A549 (cell line): ENCODE measurements at regions not wholly inside any gene's neighbourhood (a gene's known extent, or its start where the extent isn't known, plus 50 kb on each side); places are given as distances from the start of the nearest gene placed in this dataset.

ENCODE experiments used
- ATAC-seq, 2 experiments: fragments of 200-7000 bp in 1 of 2; fragments of >200 bp in 1 of 2; cut with Nextera tagmentation in 1 of 2; cut with Tn5 transposase in 1 of 2; 3 replicates each; pipeline versions ENCODE4 v1.8.0 to v1.9.1; 2018 to 2020; ENCODE audit warnings: mild to moderate bottlenecking in 1 of 2, moderate library complexity in 1 of 2
- CTCF ChIA-PET: fragments of 300-600 bp; sonication (Branson Sonifier 250); formaldehyde crosslinking; extraction: SDS; loops from one replicate; lab custom pipeline; 2021; ENCODE audit warnings: antibody characterized with exemption, inconsistent platforms; lab: Yijun Ruan, JAX
- POLR2A ChIA-PET: fragments of 350-600 bp; formaldehyde crosslinking; extraction: SDS; loops from one replicate; lab custom pipeline; 2021; ENCODE audit warnings: antibody characterized with exemption, inconsistent platforms; lab: Yijun Ruan, JAX
- DNase-seq, 2 experiments: peaks; one replicate each; pipeline versions ENCODE4 v3.0.0 to v3.0.0-alpha.2; 2011 to 2016; ENCODE audit warnings: low read depth in 1 of 2, low spot score in 1 of 2
- FAIRE-seq: peaks from 2 replicates; lab custom pipeline; 2011; peaks lifted over from hg19 to GRCh38; lab: Jason Lieb, UNC
- H3K27ac ChIP-seq, 2 experiments: fragments of >200 bp; sonication (Bioruptor Twin); formaldehyde crosslinking; 3 replicates each; pipeline ENCODE4 v1.5.1; 2016 to 2017
- H3K4me1 ChIP-seq: fragments of >200 bp; sonication (Bioruptor Twin); formaldehyde crosslinking; 3 replicates; pipeline ENCODE4 v1.6.1; 2016
- H3K4me2 ChIP-seq: fragments of >200 bp; sonication (Bioruptor Twin); formaldehyde crosslinking; 3 replicates; pipeline ENCODE4 v1.6.1; 2016
- H3K4me3 ChIP-seq: fragments of >200 bp; sonication (Bioruptor Twin); formaldehyde crosslinking; 3 replicates; pipeline ENCODE4 v1.5.1; 2016
- H3K9me3 ChIP-seq: fragments of >200 bp; sonication (Bioruptor Twin); formaldehyde crosslinking; 3 replicates; pipeline ENCODE4 v1.6.1; 2016
- CBX2 ChIP-seq: fragments of 200-600 bp; sonication (generic); IDR thresholded peaks from 2 replicates; pipeline ENCODE4 v1.6.1; 2016; ENCODE audit warnings: low read depth, mild to moderate bottlenecking, borderline replicate concordance
- CBX8 ChIP-seq: fragments of 200-600 bp; sonication (generic); IDR thresholded peaks from 2 replicates; pipeline ENCODE4 v1.6.1; 2016
- CHD4 ChIP-seq: fragments of 200-600 bp; sonication (generic); IDR thresholded peaks from 2 replicates; pipeline ENCODE4 v1.6.1; 2016; ENCODE audit warnings: antibody characterized with exemption, mild to moderate bottlenecking, borderline replicate concordance
- EP300 ChIP-seq, 2 experiments: fragments of >200 bp; sonication (Bioruptor Twin); formaldehyde crosslinking; IDR thresholded peaks; 2 replicates in 1 of 2; 3 replicates in 1 of 2; pipeline ENCODE4 v1.6.1; 2016 to 2017
- ESRRA ChIP-seq: fragments of 150-350 bp; IDR thresholded peaks from 2 replicates; pipeline ENCODE4 v1.6.1; 2014; ENCODE audit warnings: mild to moderate bottlenecking, low read length, borderline replicate concordance
- FOSB ChIP-seq: fragments of 250-450 bp; sonication (Bioruptor Pico); IDR thresholded peaks from 2 replicates; pipeline ENCODE4 v1.5.0; 2020; ENCODE audit warnings: mild to moderate bottlenecking, moderate library complexity
- FOSL2 ChIP-seq, 2 experiments: fragments of 450-650 bp in 1 of 2; fragments of >200 bp in 1 of 2; sonication (Bioruptor Twin) in 1 of 2; formaldehyde crosslinking; IDR thresholded peaks; 2 replicates each; pipeline versions ENCODE4 v1.5.0 to v1.6.1; 2016 to 2020; ENCODE audit warnings: mild to moderate bottlenecking in 1 of 2, moderate library complexity in 1 of 2
- FOXS1 ChIP-seq: fragments of 250-450 bp; sonication (Bioruptor Pico); IDR thresholded peaks from 2 replicates; pipeline ENCODE4 v1.5.0; 2020; ENCODE audit warnings: mild to moderate bottlenecking, moderate library complexity
- HEYL ChIP-seq: fragments of 250-450 bp; sonication (Bioruptor Pico); IDR thresholded peaks from 2 replicates; pipeline ENCODE4 v1.8.0; 2021; ENCODE audit warnings: mild to moderate bottlenecking, moderate library complexity
- HOXB5 ChIP-seq: fragments of 250-450 bp; sonication (Bioruptor Pico); IDR thresholded peaks from 2 replicates; pipeline ENCODE4 v1.5.0; 2020; ENCODE audit warnings: mild to moderate bottlenecking, moderate library complexity
- JUN ChIP-seq, 2 experiments: fragments of >200 bp; sonication (Bioruptor Twin); formaldehyde crosslinking; IDR thresholded peaks; 2 replicates in 1 of 2; 3 replicates in 1 of 2; pipeline ENCODE4 v1.6.1; 2016 to 2017
- KDM5A ChIP-seq: fragments of 200-600 bp; sonication (generic); IDR thresholded peaks from 2 replicates; pipeline ENCODE4 v1.6.1; 2016; ENCODE audit warnings: antibody characterized with exemption, mild to moderate bottlenecking
- MAFK ChIP-seq: fragments of 450-650 bp; IDR thresholded peaks from 2 replicates; pipeline ENCODE4 v1.6.1; 2014; ENCODE audit not compliant: partially characterized antibody
- TFCP2L1 ChIP-seq: fragments of 250-450 bp; sonication (Bioruptor Pico); IDR thresholded peaks from 2 replicates; pipeline ENCODE4 v1.5.0; 2021; ENCODE audit warnings: mild to moderate bottlenecking
- ZNF302 ChIP-seq: fragments of 250-450 bp; sonication (Bioruptor Pico); IDR thresholded peaks from 2 replicates; pipeline ENCODE4 v1.9.0; 2021; ENCODE audit warnings: inconsistent platforms, mild to moderate bottlenecking, moderate library complexity
- ZSCAN20 ChIP-seq: fragments of 250-450 bp; sonication (Bioruptor Pico); IDR thresholded peaks from 2 replicates; pipeline ENCODE4 v1.8.0; 2022; ENCODE audit warnings: mild to moderate bottlenecking, moderate library complexity
- WGBS: methylation state at CpG from one replicate; pipeline ENCODE4 v1.1.6; 2017; ENCODE audit errors: missing lambda C conversion rate; 5-methylcytosine and 5-hydroxymethylcytosine counted together
- TF ChIP-seq, protein P1 (sequence below): fragments of 450-650 bp; IDR thresholded peaks from 2 replicates; pipeline ENCODE4 v1.6.1; 2014; ENCODE audit warnings: antibody characterized with exemption
- TF ChIP-seq, protein P2 (sequence below): IDR thresholded peaks from 2 replicates; pipeline ENCODE4 v1.6.1; 2012
- TF ChIP-seq, protein P3 (sequence below): IDR thresholded peaks from 2 replicates; pipeline ENCODE4 v1.6.1; 2012

DNA sequence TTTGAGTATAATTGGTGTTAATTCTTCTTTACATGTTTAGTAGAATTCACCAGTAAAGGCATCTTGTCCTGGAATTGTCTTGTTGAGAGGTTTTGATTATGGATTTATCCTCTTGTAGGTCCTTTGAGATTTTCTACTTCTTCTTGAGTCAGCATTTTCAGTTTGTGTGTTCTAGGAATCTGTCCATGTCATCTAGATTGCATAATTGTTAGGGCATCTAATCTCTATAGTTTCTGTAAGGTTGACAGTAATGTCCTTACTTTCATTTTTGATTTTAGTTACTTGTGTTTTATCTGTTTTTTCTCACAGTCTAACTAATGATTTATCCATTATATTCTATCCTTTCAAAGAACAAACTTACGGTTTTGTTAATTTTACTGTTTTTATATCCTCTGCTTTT, 492.0 kb downstream of the FGF9 start:
- ATAC-seq: no peak
- H3K4me2 ChIP-seq: no peak overlapping the region
- ChIA-PET CTCF (no interaction called here), POLR2A (no interaction called here)
- no peak for FAIRE-seq
- no peaks in the 10 kb centered on the region for H3K9me3 ChIP-seq
- no peak overlapping the region for H3K4me3 ChIP-seq
- no peak for DNase-seq
- WGBS: 90% methylated on average over 1 of the region's 1 CpG
- peak; percentile 23 for TF ChIP-seq MAFK
- no peak for TF ChIP-seq ESRRA
- no peak overlapping the region for H3K27ac ChIP-seq
- H3K4me1 ChIP-seq: no peaks in the 10 kb centered on the region

DNA sequence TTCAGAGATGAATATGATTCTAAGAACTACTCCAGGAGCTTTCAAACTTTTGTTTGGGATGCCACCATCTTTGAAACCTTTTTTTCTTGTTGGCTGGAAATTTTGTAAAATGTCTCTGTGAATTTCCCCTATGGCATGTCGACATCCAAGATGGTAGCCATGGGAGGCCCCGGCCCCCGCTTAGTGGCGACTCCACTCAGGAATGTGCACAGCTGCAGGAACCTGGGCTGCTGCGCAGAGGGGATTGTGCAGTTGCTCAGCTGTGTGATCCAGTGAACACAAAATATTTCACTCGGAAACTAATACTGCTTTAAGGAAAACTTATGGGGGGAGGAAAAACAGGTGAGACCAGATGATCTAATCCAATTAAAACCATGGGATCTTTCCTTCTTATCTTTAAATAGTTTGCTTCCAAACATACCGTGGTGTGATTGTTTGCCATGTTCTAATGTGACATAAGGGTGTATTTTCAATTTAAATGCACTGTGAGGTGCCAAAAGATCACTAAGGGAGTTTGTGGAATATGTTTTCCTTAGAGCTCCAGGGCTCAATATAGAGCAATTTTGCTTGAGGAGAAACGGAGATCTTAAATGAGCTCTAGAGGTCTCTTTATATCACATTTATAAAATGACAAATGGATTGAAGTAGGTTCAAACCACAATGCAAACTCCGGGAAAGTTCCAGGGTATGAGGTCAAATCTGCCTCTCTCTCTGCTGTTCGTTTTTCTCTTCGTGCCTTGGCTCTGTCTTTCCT, 497.7 kb downstream of the FGF9 start:
- Histone ChIP-seq H3K4me1 (no peaks in the 10 kb centered on the region; the same call in 2 of the 3 replicates), H3K27ac (no peak overlapping the region), H3K4me3 (no peak overlapping the region), H3K4me2 (no peak overlapping the region), H3K9me3 (no peaks in the 10 kb centered on the region)
- POLR2A ChIA-PET: no interaction called here
- no peak for ATAC-seq
- DNase-seq: no peak
- TF ChIP-seq MAFK (no peak), HOXB5 (no peak), EP300 (IDR thresholded peaks at IDR 0.05) (no peak), ZNF302 (CRISPR knock-in tag) (no peak), ZSCAN20 (CRISPR knock-in tag) (no peak), KDM5A (no peak), CBX8 (no peak), TFCP2L1 (no peak), CHD4 (no peak)
- TF ChIP-seq, protein P1, sequence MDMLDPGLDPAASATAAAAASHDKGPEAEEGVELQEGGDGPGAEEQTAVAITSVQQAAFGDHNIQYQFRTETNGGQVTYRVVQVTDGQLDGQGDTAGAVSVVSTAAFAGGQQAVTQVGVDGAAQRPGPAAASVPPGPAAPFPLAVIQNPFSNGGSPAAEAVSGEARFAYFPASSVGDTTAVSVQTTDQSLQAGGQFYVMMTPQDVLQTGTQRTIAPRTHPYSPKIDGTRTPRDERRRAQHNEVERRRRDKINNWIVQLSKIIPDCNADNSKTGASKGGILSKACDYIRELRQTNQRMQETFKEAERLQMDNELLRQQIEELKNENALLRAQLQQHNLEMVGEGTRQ: no peak
- WGBS: 48% methylated on average over 11 of the region's 11 CpGs
- CTCF ChIA-PET: no interaction called here
- FAIRE-seq: no peak

DNA sequence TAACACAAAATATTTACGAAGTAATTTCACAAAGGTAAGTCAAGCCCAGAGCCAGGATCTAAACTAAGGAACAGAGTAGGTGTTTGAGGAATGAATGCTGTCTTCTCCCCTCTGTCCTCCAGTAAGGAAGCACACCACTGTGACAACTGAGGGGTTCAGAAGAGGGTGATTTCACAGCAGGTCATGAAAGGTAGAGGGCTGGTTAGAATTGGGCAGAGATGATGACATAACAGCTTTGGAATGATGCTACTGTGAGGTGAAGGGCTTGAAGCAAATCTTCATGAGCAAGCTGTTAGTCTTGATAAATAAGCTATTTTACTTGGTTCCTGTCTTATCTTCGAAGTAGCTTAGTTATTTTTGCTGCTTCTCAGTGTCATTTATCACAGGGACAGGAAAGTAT, 498.6 kb downstream of the FGF9 start:
- no peaks in the 10 kb centered on the region; the same call in 2 of the 3 replicates for H3K4me1 ChIP-seq
- FAIRE-seq (no peak), DNase-seq (no peak), ATAC-seq (no peak)
- H3K4me3 ChIP-seq: no peak overlapping the region
- no peaks in the 10 kb centered on the region for H3K9me3 ChIP-seq
- TF ChIP-seq, protein P2, sequence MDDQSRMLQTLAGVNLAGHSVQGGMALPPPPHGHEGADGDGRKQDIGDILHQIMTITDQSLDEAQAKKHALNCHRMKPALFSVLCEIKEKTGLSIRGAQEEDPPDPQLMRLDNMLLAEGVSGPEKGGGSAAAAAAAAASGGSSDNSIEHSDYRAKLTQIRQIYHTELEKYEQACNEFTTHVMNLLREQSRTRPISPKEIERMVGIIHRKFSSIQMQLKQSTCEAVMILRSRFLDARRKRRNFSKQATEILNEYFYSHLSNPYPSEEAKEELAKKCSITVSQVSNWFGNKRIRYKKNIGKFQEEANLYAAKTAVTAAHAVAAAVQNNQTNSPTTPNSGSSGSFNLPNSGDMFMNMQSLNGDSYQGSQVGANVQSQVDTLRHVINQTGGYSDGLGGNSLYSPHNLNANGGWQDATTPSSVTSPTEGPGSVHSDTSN: no peak
- no peak for TF ChIP-seq FOXS1 (CRISPR knock-in tag)
- TF ChIP-seq HEYL (CRISPR knock-in tag): no peak
- no peak for TF ChIP-seq CBX2
- TF ChIP-seq, protein P3, sequence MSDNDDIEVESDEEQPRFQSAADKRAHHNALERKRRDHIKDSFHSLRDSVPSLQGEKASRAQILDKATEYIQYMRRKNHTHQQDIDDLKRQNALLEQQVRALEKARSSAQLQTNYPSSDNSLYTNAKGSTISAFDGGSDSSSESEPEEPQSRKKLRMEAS: no peak
- no peak for TF ChIP-seq FOSL2 (IDR thresholded peaks at IDR 0.05)
- TF ChIP-seq FOSL2 (CRISPR knock-in tag; IDR thresholded peaks at IDR 0.05): no peak
- ChIA-PET CTCF (no interaction called here), POLR2A (no interaction called here)
- H3K27ac ChIP-seq: no peak overlapping the region
- WGBS: 17% methylated on average over 2 of the region's 2 CpGs
- no peak overlapping the region for H3K4me2 ChIP-seq

DNA sequence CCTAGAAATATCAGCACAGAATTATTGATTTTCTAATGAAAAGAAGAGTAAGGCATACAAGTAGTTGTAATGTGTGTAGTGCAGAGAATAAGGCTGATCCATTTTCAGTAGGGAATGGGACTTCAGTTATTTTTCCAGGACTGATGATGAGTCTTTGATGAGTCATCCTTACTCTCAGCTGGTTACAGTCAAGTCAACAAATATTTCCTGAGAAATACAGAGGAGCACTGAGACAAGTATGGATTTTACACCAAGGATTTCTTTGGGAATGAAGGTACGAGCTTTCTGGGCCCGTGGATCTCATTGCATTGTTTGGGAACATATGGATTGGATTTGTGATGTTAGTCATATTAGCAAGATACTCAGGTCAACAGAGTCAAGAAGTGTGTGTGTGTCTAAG, 502.7 kb downstream of the FGF9 start:
- H3K4me3 ChIP-seq: no peak overlapping the region
- no peak for FAIRE-seq
- no peaks in the 10 kb centered on the region; the same call in 2 of the 3 replicates for H3K4me1 ChIP-seq
- 2% methylated on average over 2 of the region's 2 CpGs for WGBS
- POLR2A ChIA-PET: no interaction called here
- DNase-seq: peak in 1 of 2 experiments; percentile 1
- no peak for ATAC-seq
- CTCF ChIA-PET: no interaction called here
- H3K27ac ChIP-seq: no peak overlapping the region
- H3K9me3 ChIP-seq: no peaks in the 10 kb centered on the region
- H3K4me2 ChIP-seq: no peak overlapping the region; the same call in 2 of the 3 replicates
- no peak for TF ChIP-seq ESRRA
- no peak for TF ChIP-seq ZNF302 (CRISPR knock-in tag)
- TF ChIP-seq FOXS1 (CRISPR knock-in tag): no peak
- no peak for TF ChIP-seq FOSL2 (IDR thresholded peaks at IDR 0.05)
- peak; percentile 49; the same call in 1 of the 2 replicates for TF ChIP-seq FOSL2 (CRISPR knock-in tag; IDR thresholded peaks at IDR 0.05)
- TF ChIP-seq TFCP2L1: no peak
- no peak for TF ChIP-seq JUN (IDR thresholded peaks at IDR 0.05)
- no peak for TF ChIP-seq FOSB (CRISPR knock-in tag)
